MCF 10A (cell line): ENCODE measurements at regions not wholly inside any gene's neighbourhood (a gene's known extent, or its start where the extent isn't known, plus 50 kb on each side); places are given as distances from the start of the nearest gene placed in this dataset.

Experiments used
- BruUV-seq: library from RNA; stranded (reverse); fragments of 400-500 nt; replicated peaks from 2 replicates; lab custom pipeline; 2021; lab: Mats Ljungman, UMichigan
- CTCF ChIA-PET: fragments of 300-600 bp; sonication (Branson Sonifier 250); formaldehyde crosslinking; extraction: SDS; loops from one replicate; lab custom pipeline; 2021; ENCODE audit warnings: antibody characterized with exemption, inconsistent platforms; lab: Yijun Ruan, JAX
- POLR2A ChIA-PET: fragments of 300-600, 350-650 bp; sonication (Branson Sonifier 250); formaldehyde crosslinking; extraction: SDS; loops from one replicate; lab custom pipeline; 2020; ENCODE audit warnings: antibody characterized with exemption, inconsistent platforms; lab: Yijun Ruan, JAX
- DNase-seq: peaks from one replicate; pipeline ENCODE4 v3.0.0-alpha.2; 2018; ENCODE audit not compliant: unreplicated experiment
- H3K27ac Mint-ChIP-seq: one replicate; pipeline ENCODE4 v1.8.0; 2022; ENCODE audit warnings: mild to moderate bottlenecking, low read depth, mixed read lengths; ENCODE audit not compliant: unreplicated experiment
- H3K27me3 Mint-ChIP-seq: one replicate; pipeline ENCODE4 v1.8.0; 2022; ENCODE audit warnings: mixed read lengths; ENCODE audit not compliant: insufficient read depth, unreplicated experiment
- H3K36me3 Mint-ChIP-seq: one replicate; pipeline ENCODE4 v1.8.0; 2022; ENCODE audit warnings: mild to moderate bottlenecking, moderate library complexity, mixed read lengths; ENCODE audit not compliant: insufficient read depth, unreplicated experiment
- H3K4me1 Mint-ChIP-seq: one replicate; pipeline ENCODE4 v1.8.0; 2022; ENCODE audit warnings: mixed read lengths; ENCODE audit not compliant: insufficient read depth, unreplicated experiment
- H3K4me3 Mint-ChIP-seq: one replicate; pipeline ENCODE4 v1.8.0; 2022; ENCODE audit warnings: mild to moderate bottlenecking, moderate library complexity, mixed read lengths; ENCODE audit not compliant: unreplicated experiment
- H3K9me3 Mint-ChIP-seq: one replicate; pipeline ENCODE4 v1.8.0; 2022; ENCODE audit warnings: mixed read lengths; ENCODE audit not compliant: unreplicated experiment
- intact Hi-C: fragments of 100-400 bp; cut with micrococcal nuclease; formaldehyde crosslinking; loops from 2 replicates; pipeline ENCODE4 v1.14.1; 2022
- TF ChIP-seq, protein P1 (sequence below): fragments of 200-600 bp; IDR thresholded peaks from one replicate; pipeline ENCODE4 v1.8.0; 2022; ENCODE audit warnings: antibody characterized with exemption, mild to moderate bottlenecking; ENCODE audit not compliant: unreplicated experiment

DNA sequence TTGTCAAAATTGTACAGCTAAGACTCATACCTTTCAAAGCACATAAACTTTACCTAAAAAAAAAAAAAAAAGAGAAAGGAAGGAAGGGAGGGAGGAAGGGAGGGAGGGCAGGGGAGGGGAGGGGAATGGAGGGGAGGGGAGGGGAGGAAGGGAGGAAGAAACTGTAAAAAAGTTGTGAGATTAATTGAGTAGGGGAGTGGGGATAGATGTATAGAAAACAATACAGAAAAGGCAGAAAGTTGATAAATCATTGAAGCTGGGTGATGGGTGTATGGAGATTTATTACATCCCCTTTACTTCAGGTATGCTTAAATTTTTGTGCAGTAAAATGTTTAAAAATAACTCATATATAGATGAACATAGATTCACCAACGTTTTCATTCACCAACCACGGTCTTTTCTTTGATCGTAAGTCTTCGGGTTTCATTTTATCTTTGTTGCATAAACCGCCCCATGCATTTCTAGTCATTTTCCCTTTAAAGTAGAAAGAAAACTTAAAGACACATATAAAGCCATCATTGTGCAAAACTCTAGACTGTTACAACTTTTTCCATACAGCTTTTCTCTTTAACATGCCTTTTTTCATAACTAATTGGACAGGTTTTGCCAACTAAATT, 191.2 kb upstream of the KRR1 start:
- POLR2A ChIA-PET = no interaction called here
- H3K9me3 Mint-ChIP-seq = no peaks in the 10 kb centered on the region
- no peaks in the 10 kb centered on the region for H3K36me3 Mint-ChIP-seq
- H3K27me3 Mint-ChIP-seq = no peaks in the 10 kb centered on the region
- no TSS peak for BruUV-seq
- intact Hi-C loops = no loop called here
- no peak overlapping the region for H3K27ac Mint-ChIP-seq
- CTCF ChIA-PET = interaction anchor here (0.6 kb wide), 1 partner anchor 891 kb away, joined by 5 read pairs; no protein-coding TSS in a partner anchor
- no peak for DNase-seq
- TF ChIP-seq, protein P1, sequence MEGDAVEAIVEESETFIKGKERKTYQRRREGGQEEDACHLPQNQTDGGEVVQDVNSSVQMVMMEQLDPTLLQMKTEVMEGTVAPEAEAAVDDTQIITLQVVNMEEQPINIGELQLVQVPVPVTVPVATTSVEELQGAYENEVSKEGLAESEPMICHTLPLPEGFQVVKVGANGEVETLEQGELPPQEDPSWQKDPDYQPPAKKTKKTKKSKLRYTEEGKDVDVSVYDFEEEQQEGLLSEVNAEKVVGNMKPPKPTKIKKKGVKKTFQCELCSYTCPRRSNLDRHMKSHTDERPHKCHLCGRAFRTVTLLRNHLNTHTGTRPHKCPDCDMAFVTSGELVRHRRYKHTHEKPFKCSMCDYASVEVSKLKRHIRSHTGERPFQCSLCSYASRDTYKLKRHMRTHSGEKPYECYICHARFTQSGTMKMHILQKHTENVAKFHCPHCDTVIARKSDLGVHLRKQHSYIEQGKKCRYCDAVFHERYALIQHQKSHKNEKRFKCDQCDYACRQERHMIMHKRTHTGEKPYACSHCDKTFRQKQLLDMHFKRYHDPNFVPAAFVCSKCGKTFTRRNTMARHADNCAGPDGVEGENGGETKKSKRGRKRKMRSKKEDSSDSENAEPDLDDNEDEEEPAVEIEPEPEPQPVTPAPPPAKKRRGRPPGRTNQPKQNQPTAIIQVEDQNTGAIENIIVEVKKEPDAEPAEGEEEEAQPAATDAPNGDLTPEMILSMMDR = no peak
- H3K4me1 Mint-ChIP-seq = peaks cover 5% of the 10 kb centered on the region
- H3K4me3 Mint-ChIP-seq = no peak overlapping the region

DNA sequence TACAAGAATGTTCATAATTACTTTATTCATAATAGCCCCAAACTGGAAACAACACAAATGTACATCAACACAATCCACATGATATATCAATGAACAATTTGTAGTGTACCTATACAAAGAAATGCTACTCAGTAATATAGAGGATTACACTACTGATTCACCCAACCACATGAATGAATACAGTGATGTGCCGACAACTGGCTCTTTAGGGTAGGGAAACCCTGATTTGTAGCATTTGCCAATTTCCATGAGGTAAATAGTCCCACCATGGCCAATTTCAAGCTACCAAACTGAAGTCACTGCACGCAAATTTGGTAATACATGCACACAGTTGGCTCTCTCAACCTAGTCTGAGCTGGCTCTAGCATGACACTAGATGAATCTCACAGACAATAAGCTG, 190.4 kb upstream of the KRR1 start:
- Mint-ChIP-seq H3K9me3 (no peaks in the 10 kb centered on the region), H3K4me3 (no peak overlapping the region), H3K36me3 (no peaks in the 10 kb centered on the region), H3K27me3 (no peaks in the 10 kb centered on the region), H3K27ac (no peak overlapping the region), H3K4me1 (peaks cover 3% of the 10 kb centered on the region)
- ChIA-PET CTCF (interaction anchor here (0.6 kb wide), 1 partner anchor 892 kb away, joined by 5 read pairs; no protein-coding TSS in a partner anchor), POLR2A (no interaction called here)
- TF ChIP-seq, protein P1 = no peak
- intact Hi-C loops = no loop called here
- BruUV-seq = no TSS peak
- DNase-seq = no peak

DNA sequence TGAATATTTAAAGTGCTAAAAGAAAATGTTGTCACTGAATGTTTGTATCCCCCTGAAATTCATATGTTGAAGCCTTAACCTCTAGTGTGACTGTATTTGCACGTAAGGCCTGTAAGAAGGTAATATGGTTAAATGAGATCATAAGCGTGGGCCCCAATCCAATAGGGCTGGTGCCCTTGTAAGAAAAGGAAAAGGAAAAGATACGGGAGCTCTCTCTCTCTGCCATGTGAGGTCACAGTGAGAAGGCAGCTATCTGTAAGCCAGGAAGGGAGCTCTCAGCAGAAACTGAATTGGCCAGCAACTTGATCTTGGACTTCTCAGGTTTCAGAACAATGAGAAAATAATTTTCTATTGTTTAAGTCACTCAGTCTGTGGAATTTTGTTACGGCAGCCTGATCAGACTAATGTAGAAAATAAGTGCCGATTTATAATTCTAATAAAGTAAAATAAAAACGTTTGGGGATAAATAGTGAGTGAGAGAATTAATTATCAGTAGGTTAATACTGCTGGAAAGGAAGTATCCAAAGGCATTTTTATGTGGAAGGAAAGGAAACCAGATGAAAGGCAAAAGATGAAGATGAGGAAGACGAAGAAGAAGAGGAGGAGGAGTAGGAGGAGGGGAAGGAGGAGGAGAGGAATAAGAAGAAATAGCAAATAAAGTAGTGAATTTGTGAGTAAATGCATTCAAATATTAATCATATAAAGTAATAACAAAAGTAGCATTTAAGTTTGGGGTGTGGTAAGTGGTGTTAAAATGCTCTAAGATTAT, 188.5 kb upstream of the KRR1 start:
- no peak for DNase-seq
- Mint-ChIP-seq H3K4me3 (no peak overlapping the region), H3K27ac (no peak overlapping the region), H3K36me3 (no peaks in the 10 kb centered on the region), H3K9me3 (no peaks in the 10 kb centered on the region), H3K27me3 (no peaks in the 10 kb centered on the region), H3K4me1 (peaks cover 3% of the 10 kb centered on the region)
- BruUV-seq = no TSS peak
- intact Hi-C loops = loop anchor here (10.0 kb wide), 1 partner anchor 335 kb away; the partner anchor contains the start of gene PHLDA1
- POLR2A ChIA-PET = interaction anchor here (1.1 kb wide), 1 partner anchor 12 kb away, joined by 3 read pairs; no protein-coding TSS in a partner anchor
- CTCF ChIA-PET = no interaction called here
- TF ChIP-seq, protein P1 = no peak

DNA sequence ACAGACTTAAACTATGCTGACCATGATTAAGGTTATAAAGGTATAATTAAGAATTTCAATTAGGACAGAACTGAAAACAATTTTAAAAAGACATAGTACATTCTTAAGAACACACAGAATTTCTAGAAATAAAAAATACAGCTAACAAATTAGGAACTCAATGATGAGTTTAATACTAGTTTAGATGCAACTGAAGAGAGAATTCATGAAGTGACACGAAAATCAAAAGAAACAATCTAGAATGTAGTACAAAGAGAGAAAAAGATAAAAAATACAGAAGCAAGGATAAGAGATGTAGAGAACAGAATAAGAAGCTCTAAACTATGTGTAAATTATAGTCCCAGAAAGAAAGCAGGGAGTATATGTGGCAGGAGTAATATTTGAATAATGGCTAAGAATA, 187.8 kb upstream of the KRR1 start:
- no peaks in the 10 kb centered on the region for H3K36me3 Mint-ChIP-seq
- POLR2A ChIA-PET = interaction anchor here (0.7 to 1.1 kb wide), 3 partner anchors 13 to 357 kb away, joined by 3 to 6 read pairs (median 3); no protein-coding TSS in a partner anchor

More for the DNA sequence above, 187.8 kb upstream of the KRR1 start:
- no peak for DNase-seq
- intact Hi-C loops = loop anchor here (10.0 kb wide), 1 partner anchor 336 kb away; the partner anchor contains the start of gene PHLDA1
- H3K9me3 Mint-ChIP-seq = no peaks in the 10 kb centered on the region
- no peaks in the 10 kb centered on the region for H3K27me3 Mint-ChIP-seq
- TF ChIP-seq, protein P1 = no peak
- H3K4me1 Mint-ChIP-seq = peaks cover 9% of the 10 kb centered on the region
- CTCF ChIA-PET = interaction anchor here (0.6 to 0.7 kb wide), 2 partner anchors 74 to 170 kb away, joined by 3 to 4 read pairs; no protein-coding TSS in a partner anchor
- BruUV-seq = no TSS peak
- H3K4me3 Mint-ChIP-seq = no peak overlapping the region
- no peak overlapping the region for H3K27ac Mint-ChIP-seq
